ENCODE measurements at regions not wholly inside any gene's neighbourhood (a gene's known extent, or its start where the extent isn't known, plus 50 kb on each side); places are given as distances from the start of the nearest gene placed in this dataset.

GRCh38 chr4:159480826-159481225 is 377.9 kb downstream of the RAPGEF2 start:
- no peak for TF ChIP-seq CTCF (IDR thresholded peaks at IDR 0.05; ENCODE audit: insufficient read depth, low read depth, low read length)
- TF ChIP-seq EZH2 (IDR thresholded peaks at IDR 0.05; ENCODE audit: insufficient read depth, low read length), result no peak
